Suprapubic skin (tissue), 4 donors: ENCODE measurements at regions not wholly inside any gene's neighbourhood (a gene's known extent, or its start where the extent isn't known, plus 50 kb on each side); places are given as distances from the start of the nearest gene placed in this dataset.

Source experiments
- EP300 ChIP-seq: sonication (generic); formaldehyde crosslinking; IDR thresholded peaks from one replicate; pipeline ENCODE4 v1.6.1; 2017; ENCODE audit warnings: antibody characterized with exemption
- POLR2A ChIP-seq, 2 donors: fragments of 450-650 bp; IDR thresholded peaks; one replicate each; pipeline ENCODE4 v1.6.1; 2017; ENCODE audit warnings: antibody characterized with exemption in 2 of 2, mild to moderate bottlenecking in 2 of 2, moderate library complexity in 2 of 2
- POLR2AphosphoS5 ChIP-seq, 3 donors: sonication (generic); formaldehyde crosslinking; IDR thresholded peaks; one replicate each; pipeline ENCODE4 v1.6.1; 2017; ENCODE audit warnings: antibody characterized with exemption in 3 of 3
- TF ChIP-seq, protein P1 (sequence below), 2 donors: fragments of 200-600 bp in 1 of 2; fragments of 450-650 bp in 1 of 2; sonication (generic) in 1 of 2; IDR thresholded peaks; one replicate each; pipeline ENCODE4 v1.5.1; 2016 to 2019; ENCODE audit warnings: antibody characterized with exemption in 2 of 2, mild to moderate bottlenecking in 1 of 2, moderate library complexity in 1 of 2

- TF ChIP-seq, protein P1, sequence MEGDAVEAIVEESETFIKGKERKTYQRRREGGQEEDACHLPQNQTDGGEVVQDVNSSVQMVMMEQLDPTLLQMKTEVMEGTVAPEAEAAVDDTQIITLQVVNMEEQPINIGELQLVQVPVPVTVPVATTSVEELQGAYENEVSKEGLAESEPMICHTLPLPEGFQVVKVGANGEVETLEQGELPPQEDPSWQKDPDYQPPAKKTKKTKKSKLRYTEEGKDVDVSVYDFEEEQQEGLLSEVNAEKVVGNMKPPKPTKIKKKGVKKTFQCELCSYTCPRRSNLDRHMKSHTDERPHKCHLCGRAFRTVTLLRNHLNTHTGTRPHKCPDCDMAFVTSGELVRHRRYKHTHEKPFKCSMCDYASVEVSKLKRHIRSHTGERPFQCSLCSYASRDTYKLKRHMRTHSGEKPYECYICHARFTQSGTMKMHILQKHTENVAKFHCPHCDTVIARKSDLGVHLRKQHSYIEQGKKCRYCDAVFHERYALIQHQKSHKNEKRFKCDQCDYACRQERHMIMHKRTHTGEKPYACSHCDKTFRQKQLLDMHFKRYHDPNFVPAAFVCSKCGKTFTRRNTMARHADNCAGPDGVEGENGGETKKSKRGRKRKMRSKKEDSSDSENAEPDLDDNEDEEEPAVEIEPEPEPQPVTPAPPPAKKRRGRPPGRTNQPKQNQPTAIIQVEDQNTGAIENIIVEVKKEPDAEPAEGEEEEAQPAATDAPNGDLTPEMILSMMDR (IDR thresholded peaks at IDR 0.05): no peak
- TF ChIP-seq POLR2A (IDR thresholded peaks at IDR 0.05) (no peak), EP300 (no peak), POLR2AphosphoS5 (IDR thresholded peaks at IDR 0.05) (no peak)
Measured at GRCh38 chr5:24167806-24168205, 477.0 kb downstream of the CDH10 start.
